IMR-90 (cell line): ENCODE measurements at regions not wholly inside any gene's neighbourhood (a gene's known extent, or its start where the extent isn't known, plus 50 kb on each side); places are given as distances from the start of the nearest gene placed in this dataset.

Source experiments
- ATAC-seq: fragments of 200-7000 bp; cut with Tn5 transposase; 2 replicates; pipeline ENCODE4 v1.9.1; 2020; ENCODE audit warnings: low read depth, mild to moderate bottlenecking, moderate library complexity
- BruUV-seq: library from RNA; stranded (reverse); fragments of 400-500 nt; replicated peaks from 2 replicates; lab custom pipeline; 2021; lab: Mats Ljungman, UMichigan
- CTCF ChIA-PET: fragments of 300-600 bp; formaldehyde crosslinking; extraction: SDS; loops from one replicate; lab custom pipeline; 2021; ENCODE audit warnings: antibody characterized with exemption; lab: Yijun Ruan, JAX
- POLR2A ChIA-PET: fragments of 300-600 bp; sonication (Branson Sonifier 250); formaldehyde crosslinking; loops from one replicate; lab custom pipeline; 2022; ENCODE audit warnings: antibody characterized with exemption; ENCODE audit not compliant: unreplicated experiment; lab: Charles Lee
- DNase-seq: peaks from one replicate; pipeline ENCODE4 v3.0.0; 2013
- H2AFZ ChIP-seq: replicated peaks from 2 replicates; pipeline ENCODE3; 2013; ENCODE audit warnings: low read length, mild to moderate bottlenecking; ENCODE audit not compliant: poor library complexity
- H2AK5ac ChIP-seq: 2 replicates; pipeline ENCODE4 v1.6.1; 2013; ENCODE audit warnings: low read depth, low read length, inconsistent platforms
- H2AK9ac ChIP-seq: replicated peaks from 2 replicates; pipeline ENCODE3; 2013; ENCODE audit warnings: mild to moderate bottlenecking, low read depth, low read length, moderate library complexity; ENCODE audit not compliant: poor library complexity
- H2BK120ac ChIP-seq: 2 replicates; pipeline ENCODE4 v1.6.1; 2013; ENCODE audit warnings: low read depth, low read length, inconsistent platforms
- H2BK15ac ChIP-seq: 3 replicates; pipeline ENCODE4 v1.6.1; 2013; ENCODE audit warnings: low read depth, low read length, inconsistent platforms
- H2BK20ac ChIP-seq: 2 replicates; pipeline ENCODE4 v1.6.1; 2013; ENCODE audit warnings: low read depth, mild to moderate bottlenecking, inconsistent platforms, low read length, moderate library complexity
- H2BK5ac ChIP-seq: 2 replicates; pipeline ENCODE4 v1.6.1; 2013; ENCODE audit warnings: mild to moderate bottlenecking, low read depth, low read length, inconsistent platforms; ENCODE audit not compliant: poor library complexity, severe bottlenecking
- H3K14ac ChIP-seq: replicated peaks from 2 replicates; pipeline ENCODE4 v1.6.1; 2013; ENCODE audit warnings: low read depth, low read length, inconsistent platforms
- H3K18ac ChIP-seq: 2 replicates; pipeline ENCODE4 v1.6.1; 2013; ENCODE audit warnings: low read depth, low read length, control low read depth
- H3K23ac ChIP-seq: 2 replicates; pipeline ENCODE4 v1.6.1; 2013; ENCODE audit warnings: low read depth, low read length, inconsistent platforms
- H3K27ac ChIP-seq: 2 replicates; pipeline ENCODE4 v1.5.1; 2013; ENCODE audit warnings: mild to moderate bottlenecking, control low read depth, low read length; ENCODE audit not compliant: insufficient read depth
- H3K27me3 ChIP-seq: 2 replicates; pipeline ENCODE4 v1.6.1; 2013; ENCODE audit warnings: low read length; ENCODE audit not compliant: control insufficient read depth, insufficient read depth
- H3K36me3 ChIP-seq: 2 replicates; pipeline ENCODE4 v1.6.1; 2013; ENCODE audit warnings: low read length, mixed read lengths; ENCODE audit not compliant: control insufficient read depth, insufficient read depth
- H3K4ac ChIP-seq: 2 replicates; pipeline ENCODE4 v1.6.1; 2013; ENCODE audit warnings: low read depth, low read length, inconsistent platforms
- H3K4me1 ChIP-seq: 2 replicates; pipeline ENCODE4 v1.6.1; 2013; ENCODE audit warnings: low read length, mixed read lengths; ENCODE audit not compliant: control insufficient read depth, insufficient read depth
- H3K4me2 ChIP-seq: 2 replicates; pipeline ENCODE4 v1.6.1; 2013; ENCODE audit warnings: low read depth, mild to moderate bottlenecking, control low read depth, low read length, moderate library complexity
- H3K4me3 ChIP-seq: 2 replicates; pipeline ENCODE4 v1.5.1; 2013; ENCODE audit warnings: low read depth, mild to moderate bottlenecking, control low read depth, low read length, moderate library complexity; ENCODE audit not compliant: insufficient read depth
- H3K56ac ChIP-seq: 2 replicates; pipeline ENCODE4 v1.6.1; 2013; ENCODE audit warnings: low read length, inconsistent platforms; ENCODE audit not compliant: insufficient read depth; ENCODE audit errors: extremely low read depth
- H3K79me1 ChIP-seq, 2 experiments: 2 replicates each; pipeline ENCODE4 v1.6.1; 2013; ENCODE audit warnings: low read length in 2 of 2, inconsistent platforms in 1 of 2, low read depth in 1 of 2
- H3K9ac ChIP-seq: 2 replicates; pipeline ENCODE4 v1.6.1; 2013; ENCODE audit warnings: low read depth, low read length, control low read depth
- H3K9me1 ChIP-seq: 2 replicates; pipeline ENCODE4 v1.6.1; 2013; ENCODE audit warnings: low read length, inconsistent platforms; ENCODE audit not compliant: insufficient read depth
- H3K9me3 ChIP-seq: 2 replicates; pipeline ENCODE4 v1.6.1; 2013; ENCODE audit warnings: low read length; ENCODE audit not compliant: control insufficient read depth, insufficient read depth
- H4K20me1 ChIP-seq: 2 replicates; pipeline ENCODE4 v1.6.1; 2013; ENCODE audit warnings: low read length, inconsistent platforms; ENCODE audit not compliant: insufficient read depth
- H4K5ac ChIP-seq: 2 replicates; pipeline ENCODE4 v1.6.1; 2013; ENCODE audit warnings: mild to moderate bottlenecking, low read depth, low read length, control low read depth
- H4K8ac ChIP-seq, 2 experiments: 2 replicates each; pipeline ENCODE4 v1.6.1; 2013; ENCODE audit warnings: low read depth in 2 of 2, low read length in 2 of 2, control low read depth in 1 of 2, inconsistent platforms in 1 of 2
- H4K91ac ChIP-seq: 2 replicates; pipeline ENCODE4 v1.6.1; 2013; ENCODE audit warnings: low read depth, low read length, inconsistent platforms; ENCODE audit not compliant: insufficient read depth
- BHLHE40 ChIP-seq: fragments of 150-350 bp; IDR thresholded peaks from 2 replicates; pipeline ENCODE4 v1.6.1; 2016; ENCODE audit warnings: mild to moderate bottlenecking, low read depth, low read length
- ELK1 ChIP-seq: fragments of 150-350 bp; IDR thresholded peaks from 2 replicates; pipeline ENCODE4 v1.6.1; 2016; ENCODE audit warnings: low read depth, mild to moderate bottlenecking, low read length, moderate library complexity, borderline replicate concordance
- POLR2A ChIP-seq: IDR thresholded peaks from 2 replicates; pipeline ENCODE4 v1.6.1; 2012; ENCODE audit warnings: mild to moderate bottlenecking, low read depth, low read length
- RFX5 ChIP-seq: IDR thresholded peaks from 2 replicates; pipeline ENCODE4 v1.8.0; 2012; ENCODE audit warnings: low read depth, mild to moderate bottlenecking, low read length, moderate library complexity
- SMC3 ChIP-seq: fragments of 150-350 bp; IDR thresholded peaks from 2 replicates; pipeline ENCODE4 v1.6.1; 2016; ENCODE audit warnings: low read depth, mild to moderate bottlenecking, antibody characterized with exemption, low read length, moderate library complexity
- USF2 ChIP-seq: fragments of 150-350 bp; IDR thresholded peaks from 2 replicates; pipeline ENCODE4 v1.6.1; 2017; ENCODE audit warnings: mild to moderate bottlenecking, antibody characterized with exemption, low read length, low read depth
- WGBS, 2 experiments: methylation state at CpG; one replicate each; pipeline versions ENCODE4 v1.1.5 to v1.1.7; 2013; ENCODE audit warnings: missing lambda C conversion rate in 2 of 2; ENCODE audit not compliant: insufficient read length in 1 of 2; ENCODE audit errors: extremely low coverage in 2 of 2; 5-methylcytosine and 5-hydroxymethylcytosine counted together
- dilution Hi-C: fragments of 300-500 bp; cut with HindIII; formaldehyde crosslinking; loops from one replicate; pipeline ENCODE4 v1.14.3; 2018; ENCODE audit warnings: low sequenced_read_pairs; ENCODE audit not compliant: unreplicated experiment
- in situ Hi-C: fragments of 300-500 bp; cut with MboI; formaldehyde crosslinking; loops from 3 replicates; pipeline ENCODE4 v1.14.3; 2019; ENCODE audit warnings: low sequenced_read_pairs, inconsistent platforms, mixed read lengths
- intact Hi-C: fragments of 100-400 bp; cut with micrococcal nuclease; formaldehyde crosslinking; loops from 2 replicates; pipeline ENCODE4 v1.10.0; 2022

GRCh38 chr6:6397842-6398241 is 77.4 kb upstream of the F13A1 start:
- Histone ChIP-seq H2BK15ac (no peak overlapping the region), H2BK20ac (no peak overlapping the region), H3K9ac (no peak overlapping the region), H3K56ac (no peak overlapping the region), H3K36me3 (no peaks in the 10 kb centered on the region), H2BK5ac (no peak overlapping the region), H3K23ac (no peak overlapping the region), H3K4ac (no peak overlapping the region), H3K27me3 (no peaks in the 10 kb centered on the region), H3K4me2 (no peak overlapping the region), H3K18ac (no peak overlapping the region), H4K91ac (no peak overlapping the region), H3K14ac (no peak overlapping the region), H3K9me1 (no peaks in the 10 kb centered on the region), H2AK9ac (no peak overlapping the region), H3K9me3 (peaks cover 21% of the 10 kb centered on the region), H3K4me3 (no peak overlapping the region), H3K27ac (no peak overlapping the region), H4K8ac (no peak overlapping the region), H4K20me1 (no peaks in the 10 kb centered on the region), H2AK5ac (no peak overlapping the region), H3K4me1 (no peaks in the 10 kb centered on the region), H4K5ac (no peak overlapping the region), H3K79me1 (no peaks in the 10 kb centered on the region), H2AFZ (no peak overlapping the region), H2BK120ac (no peak overlapping the region)
- DNase-seq (no peak), ATAC-seq (no peak)
- no CpG with 5 or more reads among the region's 5 CpGs for WGBS, 2 experiments
- in situ Hi-C loops: no loop called here
- ChIA-PET CTCF (no interaction called here), POLR2A (no interaction called here)
- intact Hi-C loops: no loop called here
- TF ChIP-seq USF2 (no peak), ELK1 (no peak), POLR2A (no peak), BHLHE40 (no peak), RFX5 (no peak), SMC3 (no peak)
- dilution Hi-C loops: no loop called here
- BruUV-seq: no TSS peak
